DND-41 (cell line): ENCODE measurements at regions not wholly inside any gene's neighbourhood (a gene's known extent, or its start where the extent isn't known, plus 50 kb on each side); places are given as distances from the start of the nearest gene placed in this dataset.

Source experiments
- EZH2 ChIP-seq: IDR thresholded peaks from 3 replicates; pipeline ENCODE4 v1.6.1; 2012; ENCODE audit warnings: borderline replicate concordance, low read depth, mild to moderate bottlenecking, moderate library complexity, low read length, inconsistent platforms; ENCODE audit not compliant: severe bottlenecking
- TF ChIP-seq, protein P1 (sequence below): IDR thresholded peaks from 2 replicates; pipeline ENCODE4 v1.5.1; 2012; ENCODE audit warnings: borderline replicate concordance, low read length, moderate library complexity, mild to moderate bottlenecking; ENCODE audit not compliant: poor library complexity, severe bottlenecking; ENCODE audit errors: extremely low read depth

DNA sequence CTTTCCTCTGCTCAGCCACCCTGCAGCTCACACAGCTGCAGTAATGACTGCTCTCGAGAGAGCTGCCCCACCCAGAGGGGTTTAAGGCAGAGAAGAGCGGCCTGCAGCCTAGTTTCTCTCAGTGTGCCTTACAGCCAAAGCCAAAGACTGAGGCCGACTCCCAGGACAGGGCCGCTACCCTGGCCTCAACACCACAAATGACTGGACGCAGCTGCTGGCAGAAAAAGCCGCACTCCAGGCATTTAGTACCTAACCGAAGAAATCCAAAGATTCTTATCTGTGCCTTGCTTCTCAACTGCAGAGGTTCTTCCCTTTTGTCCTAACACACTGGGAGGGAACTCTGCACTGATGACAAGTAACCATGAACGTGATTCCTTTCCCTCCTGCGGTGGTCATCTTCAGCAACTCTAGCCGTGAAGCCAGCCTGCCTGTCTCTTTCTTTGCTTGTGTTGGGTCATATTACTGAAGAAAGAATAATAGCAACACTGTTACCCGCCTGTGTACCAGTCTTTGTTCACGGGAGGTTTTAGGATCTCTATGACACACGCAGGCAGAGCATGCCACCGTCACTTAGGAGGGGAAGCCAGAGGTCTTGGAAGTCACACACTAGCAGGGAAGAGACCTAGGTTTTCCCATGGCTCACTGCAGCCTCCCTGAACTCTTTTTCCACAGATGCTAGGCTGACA is 202.7 kb downstream of the RHOU start:
- TF ChIP-seq, protein P1, sequence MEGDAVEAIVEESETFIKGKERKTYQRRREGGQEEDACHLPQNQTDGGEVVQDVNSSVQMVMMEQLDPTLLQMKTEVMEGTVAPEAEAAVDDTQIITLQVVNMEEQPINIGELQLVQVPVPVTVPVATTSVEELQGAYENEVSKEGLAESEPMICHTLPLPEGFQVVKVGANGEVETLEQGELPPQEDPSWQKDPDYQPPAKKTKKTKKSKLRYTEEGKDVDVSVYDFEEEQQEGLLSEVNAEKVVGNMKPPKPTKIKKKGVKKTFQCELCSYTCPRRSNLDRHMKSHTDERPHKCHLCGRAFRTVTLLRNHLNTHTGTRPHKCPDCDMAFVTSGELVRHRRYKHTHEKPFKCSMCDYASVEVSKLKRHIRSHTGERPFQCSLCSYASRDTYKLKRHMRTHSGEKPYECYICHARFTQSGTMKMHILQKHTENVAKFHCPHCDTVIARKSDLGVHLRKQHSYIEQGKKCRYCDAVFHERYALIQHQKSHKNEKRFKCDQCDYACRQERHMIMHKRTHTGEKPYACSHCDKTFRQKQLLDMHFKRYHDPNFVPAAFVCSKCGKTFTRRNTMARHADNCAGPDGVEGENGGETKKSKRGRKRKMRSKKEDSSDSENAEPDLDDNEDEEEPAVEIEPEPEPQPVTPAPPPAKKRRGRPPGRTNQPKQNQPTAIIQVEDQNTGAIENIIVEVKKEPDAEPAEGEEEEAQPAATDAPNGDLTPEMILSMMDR: no peak
- no peak for TF ChIP-seq EZH2
